Activated CD8-positive, alpha-beta memory T cell treated with anti-CD3 and anti-CD28 coated beads for 4 hours (primary cell): ENCODE measurements at regions not wholly inside any gene's neighbourhood (a gene's known extent, or its start where the extent isn't known, plus 50 kb on each side); places are given as distances from the start of the nearest gene placed in this dataset.

ENCODE experiments used
- DNase-seq, 2 donors: peaks; one replicate each; pipeline ENCODE4 v3.0.0-alpha.2; 2020; ENCODE audit warnings: low read depth in 2 of 2

GRCh38 chr9:88229434-88229833 lies 91.2 kb upstream of the SPATA31C2 start:
- DNase-seq: no peak

- no peak for DNase-seq
Observed at GRCh38 chr9:88224938-88225337, 86.7 kb upstream of the SPATA31C2 start.

- DNase-seq: no peak
Observed at GRCh38 chr9:88221105-88221504, 82.8 kb upstream of the SPATA31C2 start.

- DNase-seq: no peak
Observed at GRCh38 chr9:88220652-88221051, 82.4 kb upstream of the SPATA31C2 start.

GRCh38 chr9:88219601-88220000 lies 81.3 kb upstream of the SPATA31C2 start:
- DNase-seq: no peak

GRCh38 chr9:88218726-88219125 lies 80.5 kb upstream of the SPATA31C2 start:
- no peak for DNase-seq

- no peak for DNase-seq
Observed at GRCh38 chr9:88216126-88216995, 78.1 kb upstream of the SPATA31C2 start.

GRCh38 chr9:88215196-88216125 lies 77.2 kb upstream of the SPATA31C2 start:
- DNase-seq: no peak

GRCh38 chr9:88202321-88202720 lies 64.0 kb upstream of the SPATA31C2 start:
- DNase-seq: no peak

- no peak for DNase-seq
Observed at GRCh38 chr9:88198341-88198807, 60.1 kb upstream of the SPATA31C2 start.

GRCh38 chr9:88197781-88198340 lies 59.6 kb upstream of the SPATA31C2 start:
- no peak for DNase-seq

- DNase-seq: no peak
Observed at GRCh38 chr9:88197016-88197415, 58.7 kb upstream of the SPATA31C2 start.

- DNase-seq: no peak
Observed at GRCh38 chr9:88196142-88196790, 58.0 kb upstream of the SPATA31C2 start.

- no peak for DNase-seq
Observed at GRCh38 chr9:88193766-88194165, 55.5 kb upstream of the SPATA31C2 start.

GRCh38 chr9:88191456-88191855 lies 53.2 kb upstream of the SPATA31C2 start:
- DNase-seq: no peak

GRCh38 chr9:88189371-88189770 lies 51.1 kb upstream of the SPATA31C2 start:
- DNase-seq: no peak
